ENCODE measurements at regions not wholly inside any gene's neighbourhood (a gene's known extent, or its start where the extent isn't known, plus 50 kb on each side); places are given as distances from the start of the nearest gene placed in this dataset.

DNA sequence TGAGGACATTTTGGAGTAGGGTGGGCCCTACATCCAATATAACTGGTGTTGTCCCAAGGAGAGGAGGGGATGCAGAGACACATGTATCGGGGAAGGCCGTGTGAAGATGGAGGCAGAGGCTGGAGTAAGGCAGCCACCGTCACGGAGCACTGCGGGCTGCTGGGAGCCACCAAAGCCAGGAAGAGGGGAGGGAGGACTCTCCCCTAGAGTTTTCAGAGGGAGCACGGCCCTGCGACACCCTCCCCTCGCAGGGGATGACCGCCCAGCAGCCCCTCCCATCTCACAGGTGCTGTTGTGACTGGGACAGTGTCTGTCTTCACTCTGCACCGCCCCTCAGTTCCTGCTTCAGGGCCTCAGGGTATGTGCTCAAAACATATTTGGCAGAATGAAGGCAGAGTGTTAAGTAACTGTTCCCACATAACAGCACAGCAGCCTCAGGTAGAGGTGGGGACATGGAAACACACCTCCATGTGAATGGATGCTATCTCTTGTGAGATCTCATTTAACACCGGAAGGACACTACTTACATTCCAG, 82.2 kb downstream of the RBFOX3 start:
- in situ Hi-C loops (cut with HindIII; ENCODE audit: low sequenced_read_pairs), result no loop called here
- TF ChIP-seq, protein P1, sequence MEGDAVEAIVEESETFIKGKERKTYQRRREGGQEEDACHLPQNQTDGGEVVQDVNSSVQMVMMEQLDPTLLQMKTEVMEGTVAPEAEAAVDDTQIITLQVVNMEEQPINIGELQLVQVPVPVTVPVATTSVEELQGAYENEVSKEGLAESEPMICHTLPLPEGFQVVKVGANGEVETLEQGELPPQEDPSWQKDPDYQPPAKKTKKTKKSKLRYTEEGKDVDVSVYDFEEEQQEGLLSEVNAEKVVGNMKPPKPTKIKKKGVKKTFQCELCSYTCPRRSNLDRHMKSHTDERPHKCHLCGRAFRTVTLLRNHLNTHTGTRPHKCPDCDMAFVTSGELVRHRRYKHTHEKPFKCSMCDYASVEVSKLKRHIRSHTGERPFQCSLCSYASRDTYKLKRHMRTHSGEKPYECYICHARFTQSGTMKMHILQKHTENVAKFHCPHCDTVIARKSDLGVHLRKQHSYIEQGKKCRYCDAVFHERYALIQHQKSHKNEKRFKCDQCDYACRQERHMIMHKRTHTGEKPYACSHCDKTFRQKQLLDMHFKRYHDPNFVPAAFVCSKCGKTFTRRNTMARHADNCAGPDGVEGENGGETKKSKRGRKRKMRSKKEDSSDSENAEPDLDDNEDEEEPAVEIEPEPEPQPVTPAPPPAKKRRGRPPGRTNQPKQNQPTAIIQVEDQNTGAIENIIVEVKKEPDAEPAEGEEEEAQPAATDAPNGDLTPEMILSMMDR (IDR thresholded peaks at IDR 0.05; ENCODE audit: low read depth, low read length, missing control alignments), result no peak
- DNase-seq (ENCODE audit: low read depth), result no peak
- no peak overlapping the region for H3K4me3 ChIP-seq (ENCODE audit: low read depth, low read length)

DNA sequence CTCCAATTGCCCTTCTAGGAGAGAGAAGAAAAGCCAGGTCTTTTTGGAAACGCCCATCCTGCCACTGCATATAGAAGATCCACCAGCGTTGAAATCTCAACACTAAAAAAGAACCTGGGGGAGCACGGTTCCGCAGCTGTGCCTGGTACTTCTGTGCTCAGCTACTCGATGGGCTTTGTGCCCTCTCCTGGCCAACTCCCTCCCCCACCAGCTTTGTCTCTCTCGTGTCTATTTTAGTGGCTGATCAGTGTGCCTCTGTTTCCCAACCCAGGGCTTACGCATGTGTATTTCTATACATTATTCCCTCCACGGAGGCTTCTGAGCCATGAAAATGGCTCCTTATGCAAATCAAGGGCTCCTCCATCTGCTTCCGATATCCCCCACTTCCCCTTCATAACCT, 83.5 kb downstream of the RBFOX3 start:
- in situ Hi-C loops (cut with HindIII; ENCODE audit: low sequenced_read_pairs), result no loop called here
- DNase-seq (ENCODE audit: low read depth), result no peak
- TF ChIP-seq, protein P1 (IDR thresholded peaks at IDR 0.05; ENCODE audit: low read depth, low read length, missing control alignments), result no peak
- no peak overlapping the region for H3K4me3 ChIP-seq (ENCODE audit: low read depth, low read length)

DNA sequence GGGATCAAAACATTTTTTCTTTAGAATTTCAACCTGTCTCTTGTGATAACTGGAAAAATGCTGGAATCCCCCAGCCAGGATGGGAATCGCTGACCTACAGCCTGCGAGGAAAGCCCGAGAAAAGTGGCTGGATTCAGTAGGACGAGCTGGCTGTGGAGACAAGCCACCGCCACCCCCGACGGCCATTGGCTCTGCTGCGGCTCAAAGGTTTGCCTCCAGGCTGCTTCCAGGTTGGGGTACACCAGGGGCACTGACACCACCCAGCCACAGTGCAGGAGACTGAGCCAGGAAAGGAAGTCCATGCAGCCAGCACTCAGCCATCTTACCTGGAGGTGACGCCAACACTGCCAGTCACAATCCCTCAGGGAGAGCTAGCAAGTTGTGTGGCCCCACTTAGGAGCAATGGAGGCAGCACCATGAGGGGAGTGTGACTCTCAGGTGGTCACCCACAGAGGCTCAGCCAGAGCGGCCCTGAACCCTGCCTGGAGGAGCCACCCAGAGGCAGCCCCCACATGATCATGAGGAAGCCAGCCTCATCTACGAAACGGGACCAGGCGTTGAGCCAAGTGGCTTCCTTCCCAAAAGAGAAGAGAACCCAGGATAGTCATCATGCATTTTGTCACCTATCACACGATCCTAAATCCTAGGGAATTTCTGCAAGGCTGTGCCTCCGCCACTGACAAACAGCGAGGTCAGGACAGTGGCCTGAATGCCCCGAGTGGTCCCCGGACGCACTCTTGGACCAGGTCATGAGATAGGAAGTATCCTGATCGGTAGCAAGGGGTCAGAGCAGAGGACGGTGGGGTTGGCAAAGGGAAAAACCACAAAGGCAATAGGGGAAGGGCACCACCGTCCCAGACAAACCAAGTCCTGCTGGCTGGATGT, 84.8 kb downstream of the RBFOX3 start:
- TF ChIP-seq, protein P1 (IDR thresholded peaks at IDR 0.05; ENCODE audit: low read depth, low read length, missing control alignments), result no peak
- H3K4me3 ChIP-seq (ENCODE audit: low read depth, low read length), result no peak overlapping the region
- no peak for DNase-seq (ENCODE audit: low read depth)
- in situ Hi-C loops (cut with HindIII; ENCODE audit: low sequenced_read_pairs), result no loop called here

DNA sequence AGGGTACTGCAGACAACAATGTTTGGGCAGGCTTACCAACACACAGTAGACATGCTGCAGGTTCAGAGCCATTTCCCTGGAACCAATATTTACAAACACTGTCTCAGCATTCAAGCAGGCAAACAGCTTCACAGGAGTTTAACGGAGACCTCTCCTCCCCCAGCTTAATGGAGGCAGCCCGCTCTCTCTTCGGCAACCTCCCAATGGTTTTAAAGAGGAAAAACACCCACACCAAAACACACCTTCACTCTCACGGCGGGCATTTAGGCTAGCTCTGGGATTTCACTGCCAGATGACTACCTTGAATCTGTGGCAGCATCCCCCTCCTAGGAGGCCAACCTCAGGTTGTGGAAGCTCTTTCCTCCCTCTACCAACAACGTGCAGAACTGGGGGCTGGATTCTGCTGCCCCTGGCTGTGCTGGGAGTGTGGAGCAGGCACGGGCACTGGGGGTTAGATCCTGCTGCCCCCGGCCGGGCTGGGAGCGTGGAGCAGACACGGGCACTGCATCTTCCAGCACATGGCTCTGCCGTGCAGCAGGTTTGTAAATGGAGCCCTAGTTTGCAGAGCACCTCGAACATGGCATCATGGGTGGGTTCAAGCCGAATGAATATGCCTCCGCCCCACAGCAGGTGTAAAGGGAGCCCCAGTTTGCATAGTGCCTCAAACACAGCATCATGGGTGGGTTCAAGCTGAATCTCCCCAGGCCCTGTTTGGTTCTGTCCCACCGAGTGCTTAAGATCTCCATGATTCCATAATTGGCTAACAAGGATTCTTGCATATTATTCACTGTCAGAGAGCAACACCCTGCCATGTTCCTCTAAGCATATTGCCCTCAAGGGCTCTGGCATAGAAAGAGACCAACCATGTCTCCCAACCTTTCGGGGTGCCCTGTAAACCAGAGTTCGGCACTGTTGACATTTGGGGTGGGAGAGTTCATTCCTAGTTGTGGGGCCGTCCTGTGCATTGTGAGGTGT, 86.4 kb downstream of the RBFOX3 start:
- H3K4me3 ChIP-seq (ENCODE audit: low read depth, low read length), result no peak overlapping the region
- in situ Hi-C loops (cut with HindIII; ENCODE audit: low sequenced_read_pairs), result no loop called here
- TF ChIP-seq, protein P1 (IDR thresholded peaks at IDR 0.05; ENCODE audit: low read depth, low read length, missing control alignments), result no peak
- no peak for DNase-seq (ENCODE audit: low read depth)

GRCh38 chr17:79522414-79522813, 88.4 kb downstream of the RBFOX3 start:
- in situ Hi-C loops (cut with HindIII; ENCODE audit: low sequenced_read_pairs), result no loop called here
- H3K4me3 ChIP-seq (ENCODE audit: low read depth, low read length), result no peak overlapping the region
- TF ChIP-seq, protein P1 (IDR thresholded peaks at IDR 0.05; ENCODE audit: low read depth, low read length, missing control alignments), result no peak
- DNase-seq (ENCODE audit: low read depth), result no peak

GRCh38 chr17:79521225-79521624, 89.6 kb downstream of the RBFOX3 start:
- in situ Hi-C loops (cut with HindIII; ENCODE audit: low sequenced_read_pairs), result no loop called here
- no peak for DNase-seq (ENCODE audit: low read depth)
- H3K4me3 ChIP-seq (ENCODE audit: low read depth, low read length), result no peak overlapping the region
- TF ChIP-seq, protein P1 (IDR thresholded peaks at IDR 0.05; ENCODE audit: low read depth, low read length, missing control alignments), result no peak
